ENCODE measurements at regions not wholly inside any gene's neighbourhood (a gene's known extent, or its start where the extent isn't known, plus 50 kb on each side); places are given as distances from the start of the nearest gene placed in this dataset.
A peak's percentile ranks its signal among the peaks of the same experiment; 100 is the strongest.

- no peak for DNase-seq (ENCODE audit: low read depth)
Measured at GRCh38 chr17:70795620-70796019, 626.3 kb downstream of the KCNJ2 start.

- DNase-seq (ENCODE audit: low read depth), result no peak
Measured at GRCh38 chr17:70796757-70797156, 627.4 kb downstream of the KCNJ2 start.

GRCh38 chr17:70797166-70797565 lies 627.8 kb downstream of the KCNJ2 start:
- DNase-seq (ENCODE audit: low read depth), result no peak

- no peak for DNase-seq (ENCODE audit: low read depth)
Measured at GRCh38 chr17:70804161-70804560, 634.8 kb downstream of the KCNJ2 start.

GRCh38 chr17:70808596-70808995 lies 639.3 kb downstream of the KCNJ2 start:
- DNase-seq (ENCODE audit: low read depth), result no peak

- peak; percentile 49 for DNase-seq (ENCODE audit: low read depth)
Measured at GRCh38 chr17:70810609-70811008, 641.3 kb downstream of the KCNJ2 start.

GRCh38 chr17:70813355-70813930 lies 644.1 kb downstream of the KCNJ2 start:
- peak; percentile 74 for DNase-seq (ENCODE audit: low read depth)

GRCh38 chr17:70819183-70819582 lies 649.9 kb downstream of the KCNJ2 start:
- DNase-seq (ENCODE audit: low read depth), result no peak

- DNase-seq (ENCODE audit: low read depth), result peak; percentile 64
Measured at GRCh38 chr17:70820276-70820675, 650.9 kb downstream of the KCNJ2 start.

- no peak for DNase-seq (ENCODE audit: low read depth)
Measured at GRCh38 chr17:70825321-70826125, 656.2 kb downstream of the KCNJ2 start.

GRCh38 chr17:70829876-70830275 lies 660.5 kb downstream of the KCNJ2 start:
- peak; percentile 14 for DNase-seq (ENCODE audit: low read depth)

GRCh38 chr17:70834039-70834438 lies 664.7 kb downstream of the KCNJ2 start:
- no peak for DNase-seq (ENCODE audit: low read depth)

GRCh38 chr17:70848785-70849184 lies 679.5 kb downstream of the KCNJ2 start:
- peak; percentile 34 for DNase-seq (ENCODE audit: low read depth)

GRCh38 chr17:70855401-70856054 lies 686.2 kb downstream of the KCNJ2 start:
- DNase-seq (ENCODE audit: low read depth), result peak; percentile 15

- DNase-seq (ENCODE audit: low read depth), result no peak
Measured at GRCh38 chr17:70857351-70857750, 688.0 kb downstream of the KCNJ2 start.

GRCh38 chr17:70859829-70860228 lies 690.5 kb downstream of the KCNJ2 start:
- no peak for DNase-seq (ENCODE audit: low read depth)

GRCh38 chr17:70862295-70862694 lies 693.0 kb downstream of the KCNJ2 start:
- DNase-seq (ENCODE audit: low read depth), result no peak

GRCh38 chr17:70863436-70864248 lies 694.3 kb downstream of the KCNJ2 start:
- no peak for DNase-seq (ENCODE audit: low read depth)

GRCh38 chr17:70865993-70866804 lies 696.9 kb downstream of the KCNJ2 start:
- DNase-seq (ENCODE audit: low read depth), result no peak

- DNase-seq (ENCODE audit: low read depth), result no peak
Measured at GRCh38 chr17:70868149-70868548, 698.8 kb downstream of the KCNJ2 start.

- no peak for DNase-seq (ENCODE audit: low read depth)
Measured at GRCh38 chr17:70869402-70870085, 700.2 kb downstream of the KCNJ2 start.

Measured in RPMI7951 (cell line).